Calu3 (cell line): ENCODE measurements at regions not wholly inside any gene's neighbourhood (a gene's known extent, or its start where the extent isn't known, plus 50 kb on each side); places are given as distances from the start of the nearest gene placed in this dataset.

Source experiments
- BruUV-seq: library from RNA; stranded (reverse); fragments of 400-500 nt; replicated peaks from 2 replicates; lab custom pipeline; 2021; lab: Mats Ljungman, UMichigan
- CTCF ChIA-PET: fragments of 300-600 bp; sonication (Branson Sonifier 250); formaldehyde crosslinking; loops from one replicate; lab custom pipeline; 2022; ENCODE audit warnings: antibody characterized with exemption; lab: Charles Lee
- DNase-seq: peaks from one replicate; pipeline ENCODE4 v3.0.0; 2022
- H3K27ac Mint-ChIP-seq: one replicate; pipeline ENCODE4 v1.8.0; 2022; ENCODE audit warnings: mixed read lengths; ENCODE audit not compliant: unreplicated experiment
- H3K27me3 Mint-ChIP-seq: one replicate; pipeline ENCODE4 v1.8.0; 2022; ENCODE audit warnings: mixed read lengths; ENCODE audit not compliant: unreplicated experiment
- H3K36me3 Mint-ChIP-seq: one replicate; pipeline ENCODE4 v1.8.0; 2022; ENCODE audit warnings: mild to moderate bottlenecking, moderate library complexity, mixed read lengths; ENCODE audit not compliant: insufficient read depth, unreplicated experiment
- H3K4me1 Mint-ChIP-seq: one replicate; pipeline ENCODE4 v1.8.0; 2022; ENCODE audit warnings: mild to moderate bottlenecking, low read depth, mixed read lengths; ENCODE audit not compliant: unreplicated experiment
- H3K4me3 Mint-ChIP-seq: one replicate; pipeline ENCODE4 v1.8.0; 2022; ENCODE audit warnings: mild to moderate bottlenecking, low read depth, moderate library complexity, mixed read lengths; ENCODE audit not compliant: unreplicated experiment
- H3K9me3 Mint-ChIP-seq: one replicate; pipeline ENCODE4 v1.8.0; 2022; ENCODE audit warnings: low read depth, mixed read lengths; ENCODE audit not compliant: unreplicated experiment
- CTCF ChIP-seq: fragments of 200-600 bp; IDR thresholded peaks from one replicate; pipeline ENCODE4 v1.8.0; 2022; ENCODE audit warnings: antibody characterized with exemption; ENCODE audit not compliant: unreplicated experiment
- intact Hi-C: fragments of 100-400 bp; cut with micrococcal nuclease; formaldehyde crosslinking; loops from one replicate; pipeline ENCODE4 v1.10.0; 2022; ENCODE audit not compliant: unreplicated experiment

- Mint-ChIP-seq H3K4me3 (no peak overlapping the region), H3K27me3 (no peaks in the 10 kb centered on the region), H3K36me3 (no peaks in the 10 kb centered on the region), H3K27ac (no peak overlapping the region), H3K4me1 (no peaks in the 10 kb centered on the region), H3K9me3 (peaks cover 24% of the 10 kb centered on the region)
- CTCF ChIA-PET = no interaction called here
- intact Hi-C loops = no loop called here
- no TSS peak for BruUV-seq
- no peak for TF ChIP-seq CTCF
- DNase-seq = no peak
Observed at GRCh38 chr20:60838297-60838696, 413.8 kb upstream of the CDH4 start.

GRCh38 chr20:60840971-60841370 is 411.1 kb upstream of the CDH4 start:
- CTCF ChIA-PET = no interaction called here
- no peaks in the 10 kb centered on the region for H3K27me3 Mint-ChIP-seq
- no peak overlapping the region for H3K4me3 Mint-ChIP-seq
- DNase-seq = no peak
- intact Hi-C loops = no loop called here
- H3K27ac Mint-ChIP-seq = no peak overlapping the region
- H3K4me1 Mint-ChIP-seq = no peaks in the 10 kb centered on the region
- peaks cover 32% of the 10 kb centered on the region for H3K9me3 Mint-ChIP-seq
- no peak for TF ChIP-seq CTCF
- BruUV-seq = no TSS peak
- H3K36me3 Mint-ChIP-seq = no peaks in the 10 kb centered on the region

GRCh38 chr20:60845146-60845545 is 406.9 kb upstream of the CDH4 start:
- Mint-ChIP-seq H3K9me3 (peaks cover 24% of the 10 kb centered on the region), H3K27ac (no peak overlapping the region), H3K4me1 (no peaks in the 10 kb centered on the region), H3K36me3 (no peaks in the 10 kb centered on the region), H3K27me3 (no peaks in the 10 kb centered on the region), H3K4me3 (no peak overlapping the region)
- CTCF ChIA-PET = no interaction called here
- no peak for DNase-seq
- BruUV-seq = no TSS peak
- no peak for TF ChIP-seq CTCF
- intact Hi-C loops = no loop called here

GRCh38 chr20:60851826-60852704 is 400.0 kb upstream of the CDH4 start:
- Mint-ChIP-seq H3K9me3 (peaks cover 13% of the 10 kb centered on the region), H3K36me3 (no peaks in the 10 kb centered on the region), H3K4me1 (no peaks in the 10 kb centered on the region), H3K4me3 (no peak overlapping the region), H3K27ac (no peak overlapping the region), H3K27me3 (no peaks in the 10 kb centered on the region)
- CTCF ChIA-PET = no interaction called here
- no peak for DNase-seq
- TF ChIP-seq CTCF = no peak
- intact Hi-C loops = no loop called here
- no TSS peak for BruUV-seq
